Activated naive CD4-positive, alpha-beta T cell treated with anti-CD3 and anti-CD28 coated beads for 36 hours (primary cell): ENCODE measurements at regions not wholly inside any gene's neighbourhood (a gene's known extent, or its start where the extent isn't known, plus 50 kb on each side); places are given as distances from the start of the nearest gene placed in this dataset.

Source experiments
- CTCF ChIA-PET: fragments of 350-600 bp; sonication (Branson Sonifier 250); formaldehyde crosslinking; loops from one replicate; lab custom pipeline; 2021; ENCODE audit warnings: antibody characterized with exemption; lab: Charles Lee
- DNase-seq: peaks from one replicate; pipeline ENCODE4 v3.0.0-alpha.2; 2020
- H3K27ac Mint-ChIP-seq: one replicate; pipeline ENCODE4 v1.8.0; 2021; ENCODE audit warnings: mild to moderate bottlenecking, mixed read lengths
- H3K27me3 Mint-ChIP-seq: one replicate; pipeline ENCODE4 v1.8.0; 2021; ENCODE audit warnings: low read depth, mixed read lengths
- H3K36me3 Mint-ChIP-seq: one replicate; pipeline ENCODE4 v1.8.0; 2021; ENCODE audit warnings: low read depth, mixed read lengths
- H3K4me1 Mint-ChIP-seq: one replicate; pipeline ENCODE4 v1.8.0; 2021; ENCODE audit warnings: low read depth, mixed read lengths
- H3K4me3 Mint-ChIP-seq: one replicate; pipeline ENCODE4 v1.8.0; 2021; ENCODE audit warnings: mild to moderate bottlenecking, moderate library complexity, mixed read lengths
- H3K9me3 Mint-ChIP-seq: one replicate; pipeline ENCODE4 v1.8.0; 2021; ENCODE audit warnings: mixed read lengths
- intact Hi-C: fragments of 100-400 bp; cut with micrococcal nuclease; formaldehyde crosslinking; loops from one replicate; pipeline ENCODE4 v1.15.1; 2023

- CTCF ChIA-PET, result no interaction called here
- H3K27ac Mint-ChIP-seq, result no peak overlapping the region
- peaks cover 18% of the 10 kb centered on the region for H3K9me3 Mint-ChIP-seq
- intact Hi-C loops, result no loop called here
- no peak for DNase-seq
- no peaks in the 10 kb centered on the region for H3K4me1 Mint-ChIP-seq
- no peak overlapping the region for H3K4me3 Mint-ChIP-seq
- H3K36me3 Mint-ChIP-seq, result no peaks in the 10 kb centered on the region
- H3K27me3 Mint-ChIP-seq, result no peaks in the 10 kb centered on the region
These were observed 334.9 kb upstream of the ID4 start for GRCh38 chr6:19502301-19502700.

- intact Hi-C loops, result no loop called here
- H3K36me3 Mint-ChIP-seq, result peaks cover 2% of the 10 kb centered on the region
- H3K9me3 Mint-ChIP-seq, result peaks cover 24% of the 10 kb centered on the region
- DNase-seq, result no peak
- no peak overlapping the region for H3K27ac Mint-ChIP-seq
- H3K4me1 Mint-ChIP-seq, result no peaks in the 10 kb centered on the region
- CTCF ChIA-PET, result no interaction called here
- H3K27me3 Mint-ChIP-seq, result no peaks in the 10 kb centered on the region
- H3K4me3 Mint-ChIP-seq, result no peak overlapping the region
These were observed 321.2 kb upstream of the ID4 start for GRCh38 chr6:19515939-19516338.

- Mint-ChIP-seq H3K27ac (no peak overlapping the region), H3K4me1 (no peaks in the 10 kb centered on the region), H3K9me3 (peaks cover 19% of the 10 kb centered on the region), H3K27me3 (no peaks in the 10 kb centered on the region), H3K4me3 (no peak overlapping the region), H3K36me3 (peaks cover 2% of the 10 kb centered on the region)
- CTCF ChIA-PET, result no interaction called here
- DNase-seq, result no peak
- intact Hi-C loops, result no loop called here
These were observed 317.2 kb upstream of the ID4 start for GRCh38 chr6:19519941-19520340.

DNA sequence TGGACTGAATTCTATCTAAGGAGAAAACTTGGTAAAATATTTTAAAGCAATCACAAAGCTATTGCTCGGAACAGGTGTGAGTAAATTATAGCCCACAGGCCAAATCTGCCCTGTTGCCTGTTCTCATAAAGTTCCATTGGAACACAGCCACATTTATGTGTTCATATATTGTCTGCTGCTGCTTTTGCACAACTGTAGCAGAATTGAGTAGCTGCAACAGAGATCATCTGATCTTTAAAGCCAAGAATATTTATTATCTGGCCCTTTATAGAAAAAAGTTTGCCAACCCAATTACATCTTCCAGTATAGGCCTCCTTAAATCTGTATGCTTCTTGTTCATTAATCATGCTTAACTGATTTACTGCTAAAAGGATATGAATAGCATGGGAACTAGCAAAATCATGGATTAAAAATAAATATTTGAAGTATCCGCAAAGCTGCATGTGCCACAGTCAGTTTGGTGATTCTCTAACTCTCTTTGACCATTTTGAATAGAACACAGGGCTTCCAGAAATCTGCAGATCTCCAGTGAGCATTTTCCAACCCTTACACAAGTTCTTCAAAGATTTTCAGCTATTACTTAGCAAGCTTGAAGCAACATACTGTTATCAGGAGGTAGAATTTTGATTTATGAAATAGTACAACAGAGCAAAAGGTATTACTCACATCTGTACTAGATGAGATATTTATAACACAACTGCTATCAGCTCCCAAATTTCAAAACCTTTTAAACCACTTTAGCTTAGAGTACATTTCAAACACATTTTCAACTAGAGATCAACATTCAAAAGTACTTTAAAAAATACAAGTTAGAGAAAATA, 312.6 kb upstream of the ID4 start:
- intact Hi-C loops, result no loop called here
- Mint-ChIP-seq H3K36me3 (no peaks in the 10 kb centered on the region), H3K27me3 (no peaks in the 10 kb centered on the region), H3K4me3 (no peak overlapping the region), H3K27ac (no peak overlapping the region), H3K9me3 (peaks cover 3% of the 10 kb centered on the region), H3K4me1 (no peaks in the 10 kb centered on the region)
- CTCF ChIA-PET, result no interaction called here
- DNase-seq, result no peak

DNA sequence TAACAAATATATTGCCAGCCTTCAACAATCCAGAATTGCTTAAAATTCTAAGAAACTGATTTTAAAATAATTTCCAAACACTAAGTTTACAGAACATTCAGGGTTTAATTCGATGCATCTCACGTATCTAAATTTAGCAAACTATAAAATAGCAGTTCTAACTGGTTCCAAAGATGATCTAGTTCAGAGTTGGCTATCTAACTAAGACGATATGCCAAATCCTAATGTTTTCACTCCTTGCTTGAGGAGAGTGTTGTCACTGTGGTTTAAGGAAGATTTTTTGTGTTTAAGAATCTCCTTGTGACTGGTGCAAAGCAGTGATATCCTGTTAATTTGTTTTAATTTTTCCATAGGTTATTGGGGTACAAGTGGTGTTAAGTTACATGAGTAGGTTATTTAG, 311.5 kb upstream of the ID4 start:
- CTCF ChIA-PET, result no interaction called here
- no peak overlapping the region for H3K4me3 Mint-ChIP-seq
- no peak for DNase-seq
- intact Hi-C loops, result no loop called here
- no peaks in the 10 kb centered on the region for H3K4me1 Mint-ChIP-seq
- no peaks in the 10 kb centered on the region for H3K27me3 Mint-ChIP-seq
- H3K36me3 Mint-ChIP-seq, result no peaks in the 10 kb centered on the region
- no peak overlapping the region for H3K27ac Mint-ChIP-seq
- H3K9me3 Mint-ChIP-seq, result peaks cover 3% of the 10 kb centered on the region

GRCh38 chr6:19530188-19530587, 307.0 kb upstream of the ID4 start:
- Mint-ChIP-seq H3K27ac (no peak overlapping the region), H3K4me3 (no peak overlapping the region), H3K9me3 (peaks cover 1% of the 10 kb centered on the region), H3K4me1 (no peaks in the 10 kb centered on the region), H3K36me3 (no peaks in the 10 kb centered on the region), H3K27me3 (no peaks in the 10 kb centered on the region)
- CTCF ChIA-PET, result no interaction called here
- DNase-seq, result no peak
- intact Hi-C loops, result no loop called here

DNA sequence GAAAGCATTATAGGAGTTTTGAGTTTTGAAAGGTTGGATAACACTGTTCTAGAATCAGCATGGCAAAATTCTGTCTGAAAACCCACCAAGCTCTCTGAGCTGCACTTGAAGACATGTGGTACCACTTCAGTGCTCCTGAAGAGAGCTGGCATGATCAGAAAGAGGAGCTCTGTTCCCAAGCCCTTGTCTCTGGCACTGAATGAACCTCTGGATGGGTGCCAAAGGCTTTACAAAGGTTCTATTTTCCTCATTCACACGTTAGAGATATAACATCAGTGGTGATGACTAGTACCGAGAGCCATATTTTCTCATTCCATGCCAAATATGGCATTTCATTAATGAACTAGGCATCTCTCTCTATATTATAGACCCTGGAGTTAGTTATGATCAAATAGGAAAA, 301.8 kb upstream of the ID4 start:
- no peak for DNase-seq
- Mint-ChIP-seq H3K4me1 (no peaks in the 10 kb centered on the region), H3K36me3 (no peaks in the 10 kb centered on the region), H3K9me3 (peaks cover 4% of the 10 kb centered on the region), H3K4me3 (no peak overlapping the region), H3K27me3 (no peaks in the 10 kb centered on the region), H3K27ac (no peak overlapping the region)
- CTCF ChIA-PET, result interaction anchor here (0.6 kb wide), 1 partner anchor 862 kb away, joined by 3 read pairs; no protein-coding TSS in a partner anchor
- intact Hi-C loops, result no loop called here

DNA sequence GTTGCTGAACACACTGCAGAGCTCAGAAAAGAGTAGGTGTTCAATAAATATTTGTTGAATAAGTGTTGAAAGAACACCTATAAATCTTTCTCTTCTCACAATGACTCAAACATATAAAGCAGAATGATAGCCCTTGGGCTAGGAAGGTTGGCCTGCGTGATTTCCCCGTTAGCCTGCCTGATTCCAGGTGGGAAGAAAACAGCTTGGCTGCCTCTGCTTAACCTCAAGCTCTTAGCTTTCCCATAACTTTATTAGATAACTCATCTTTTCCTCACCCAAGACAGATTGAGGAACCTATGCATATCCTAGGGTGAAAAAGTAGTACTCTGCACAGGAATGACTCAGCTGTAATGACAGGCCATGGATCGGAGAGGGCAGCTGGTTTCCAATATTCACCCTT, 300.3 kb upstream of the ID4 start:
- H3K27me3 Mint-ChIP-seq, result no peaks in the 10 kb centered on the region
- intact Hi-C loops, result no loop called here
- DNase-seq, result no peak
- CTCF ChIA-PET, result interaction anchor here (0.6 kb wide), 1 partner anchor 51 kb away, joined by 3 read pairs; no protein-coding TSS in a partner anchor
- no peak overlapping the region for H3K4me3 Mint-ChIP-seq
- H3K9me3 Mint-ChIP-seq, result peaks cover 4% of the 10 kb centered on the region
- H3K4me1 Mint-ChIP-seq, result no peaks in the 10 kb centered on the region
- H3K27ac Mint-ChIP-seq, result no peak overlapping the region
- H3K36me3 Mint-ChIP-seq, result no peaks in the 10 kb centered on the region

GRCh38 chr6:19538096-19538495, 299.1 kb upstream of the ID4 start:
- Mint-ChIP-seq H3K4me3 (no peak overlapping the region), H3K9me3 (peaks cover 4% of the 10 kb centered on the region)

GRCh38 chr6:19547507-19547906, 289.7 kb upstream of the ID4 start:
- no peak overlapping the region for H3K27ac Mint-ChIP-seq
- intact Hi-C loops, result loop anchor here (10.0 kb wide), 1 partner anchor 377 kb away; no protein-coding TSS in a partner anchor
- no peaks in the 10 kb centered on the region for H3K36me3 Mint-ChIP-seq
- H3K4me1 Mint-ChIP-seq, result no peaks in the 10 kb centered on the region
- H3K27me3 Mint-ChIP-seq, result no peaks in the 10 kb centered on the region
- no peak for DNase-seq
- peaks cover 2% of the 10 kb centered on the region for H3K9me3 Mint-ChIP-seq
- no peak overlapping the region for H3K4me3 Mint-ChIP-seq
- CTCF ChIA-PET, result no interaction called here

More at GRCh38 chr6:19538096-19538495, 299.1 kb upstream of the ID4 start:
- CTCF ChIA-PET, result no interaction called here
- H3K36me3 Mint-ChIP-seq, result no peaks in the 10 kb centered on the region
- no peaks in the 10 kb centered on the region for H3K4me1 Mint-ChIP-seq
- H3K27ac Mint-ChIP-seq, result no peak overlapping the region
- DNase-seq, result no peak
- H3K27me3 Mint-ChIP-seq, result no peaks in the 10 kb centered on the region
- intact Hi-C loops, result no loop called here

DNA sequence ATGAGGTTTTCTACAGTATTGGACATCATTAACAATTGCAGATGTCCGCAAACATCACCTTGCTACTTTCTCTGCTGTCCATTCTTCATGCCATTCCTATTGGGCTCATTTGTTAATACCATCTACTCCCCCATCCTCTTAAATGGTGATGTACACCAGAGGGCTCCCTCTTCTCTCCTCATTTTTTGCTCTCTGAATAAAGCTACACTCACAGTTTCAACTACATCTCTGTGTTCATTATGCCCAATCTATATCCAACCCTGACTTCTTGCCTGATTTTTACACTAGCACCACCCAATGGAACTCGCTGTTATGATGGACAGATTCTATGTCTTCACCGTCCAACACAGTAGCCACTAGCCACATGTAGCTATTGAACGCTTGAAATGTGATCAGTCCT, 288.1 kb upstream of the ID4 start:
- Mint-ChIP-seq H3K27me3 (no peaks in the 10 kb centered on the region), H3K27ac (no peak overlapping the region), H3K36me3 (no peaks in the 10 kb centered on the region), H3K4me3 (no peak overlapping the region), H3K4me1 (no peaks in the 10 kb centered on the region), H3K9me3 (peaks cover 2% of the 10 kb centered on the region)
- intact Hi-C loops, result loop anchor here (10.0 kb wide), 1 partner anchor 376 kb away; no protein-coding TSS in a partner anchor
- CTCF ChIA-PET, result no interaction called here
- DNase-seq, result no peak

DNA sequence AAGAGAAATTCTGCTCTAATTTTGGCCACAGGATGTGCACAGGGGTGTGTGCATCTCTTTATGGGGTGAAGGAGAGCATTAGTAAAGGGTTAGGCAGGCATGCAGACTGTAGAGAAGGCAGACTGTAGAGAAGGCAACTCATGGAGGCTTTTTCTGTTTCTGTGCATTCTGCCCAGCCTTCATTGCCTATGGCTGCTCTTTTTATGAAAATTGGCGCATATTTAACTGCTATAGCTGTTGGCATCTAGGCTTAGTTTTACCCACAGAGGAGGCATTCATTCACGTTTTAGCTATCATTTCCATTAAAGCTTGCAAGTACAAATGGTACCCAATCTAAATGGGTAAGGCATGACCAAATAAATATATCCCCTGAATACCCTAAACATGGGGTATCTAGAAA, 286.8 kb upstream of the ID4 start:
- H3K27ac Mint-ChIP-seq, result no peak overlapping the region
- H3K4me3 Mint-ChIP-seq, result no peak overlapping the region
- no peaks in the 10 kb centered on the region for H3K36me3 Mint-ChIP-seq
- H3K27me3 Mint-ChIP-seq, result no peaks in the 10 kb centered on the region
- no peak for DNase-seq
- intact Hi-C loops, result no loop called here
- CTCF ChIA-PET, result no interaction called here
- H3K4me1 Mint-ChIP-seq, result no peaks in the 10 kb centered on the region
- H3K9me3 Mint-ChIP-seq, result peaks cover 2% of the 10 kb centered on the region

GRCh38 chr6:19551611-19552010, 285.6 kb upstream of the ID4 start:
- Mint-ChIP-seq H3K27ac (no peak overlapping the region), H3K4me1 (no peaks in the 10 kb centered on the region), H3K4me3 (no peak overlapping the region), H3K36me3 (no peaks in the 10 kb centered on the region), H3K9me3 (peaks cover 2% of the 10 kb centered on the region), H3K27me3 (no peaks in the 10 kb centered on the region)
- DNase-seq, result no peak
- intact Hi-C loops, result no loop called here
- CTCF ChIA-PET, result no interaction called here
